Cardiac septum (tissue), 1 donor: ENCODE measurements at regions not wholly inside any gene's neighbourhood (a gene's known extent, or its start where the extent isn't known, plus 50 kb on each side); places are given as distances from the start of the nearest gene placed in this dataset.
"Not testable (repeated sequence)": the region's sequence is repeated elsewhere in the genome, so short reads cannot be mapped to it uniquely, and the experiment has no call there.

Experiments used
- DNase-seq: peaks from one replicate; pipeline ENCODE4 v3.0.0-alpha.2; 2020; ENCODE audit warnings: low spot score
- intact Hi-C: fragments of 100-400 bp; cut with DNase I; formaldehyde crosslinking; loops from one replicate; pipeline ENCODE4 v1.14.0; 2022
- donor health status: DM: no; HTN: no; CAD: no.

DNA sequence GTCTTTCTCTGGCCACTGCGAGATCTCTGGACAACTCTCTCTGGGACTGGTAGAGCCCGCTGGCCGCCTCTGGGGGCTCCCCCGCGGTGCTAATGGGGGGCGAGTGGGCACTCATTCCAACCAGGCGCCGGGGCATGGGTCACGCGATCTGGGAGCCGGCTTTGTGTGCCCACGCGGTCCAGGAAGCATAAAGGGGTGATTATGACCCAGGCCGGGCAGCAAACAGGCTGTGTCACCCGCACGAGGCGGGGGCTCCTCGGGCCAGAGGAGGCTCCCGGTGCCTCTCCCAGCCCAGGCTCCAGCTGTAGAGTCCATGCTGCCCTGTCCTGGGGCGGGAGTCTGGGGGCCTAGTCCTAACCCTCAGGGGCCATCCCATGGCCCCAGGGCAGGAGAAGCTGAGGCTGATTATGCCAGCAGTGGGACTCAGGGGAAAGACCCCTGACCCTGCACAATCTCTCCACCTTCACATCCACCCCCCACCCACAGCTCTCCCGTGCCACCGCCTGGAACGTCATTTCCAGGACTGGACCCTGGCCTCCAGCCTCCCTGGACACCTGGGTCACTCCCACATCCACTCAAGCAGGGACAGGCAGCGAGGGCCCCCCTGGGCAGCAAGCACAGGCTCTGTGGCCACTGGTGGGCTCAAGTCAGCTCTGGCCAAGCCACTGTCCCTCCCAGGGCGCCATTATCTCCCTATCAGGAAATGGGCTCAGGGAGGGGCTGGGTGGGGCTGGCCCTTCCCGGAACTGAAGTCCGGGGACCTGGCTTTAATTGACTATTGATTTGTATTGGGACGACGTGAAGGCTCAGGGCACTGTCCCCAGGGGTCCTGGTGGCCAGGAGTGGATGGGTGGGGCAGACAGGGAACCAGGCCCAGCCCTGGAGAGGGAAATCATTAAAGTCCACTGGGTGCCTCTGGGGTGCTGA, 50.0 kb downstream of the PTPRS start:
- intact Hi-C loops = no loop called here
- no peak for DNase-seq

DNA sequence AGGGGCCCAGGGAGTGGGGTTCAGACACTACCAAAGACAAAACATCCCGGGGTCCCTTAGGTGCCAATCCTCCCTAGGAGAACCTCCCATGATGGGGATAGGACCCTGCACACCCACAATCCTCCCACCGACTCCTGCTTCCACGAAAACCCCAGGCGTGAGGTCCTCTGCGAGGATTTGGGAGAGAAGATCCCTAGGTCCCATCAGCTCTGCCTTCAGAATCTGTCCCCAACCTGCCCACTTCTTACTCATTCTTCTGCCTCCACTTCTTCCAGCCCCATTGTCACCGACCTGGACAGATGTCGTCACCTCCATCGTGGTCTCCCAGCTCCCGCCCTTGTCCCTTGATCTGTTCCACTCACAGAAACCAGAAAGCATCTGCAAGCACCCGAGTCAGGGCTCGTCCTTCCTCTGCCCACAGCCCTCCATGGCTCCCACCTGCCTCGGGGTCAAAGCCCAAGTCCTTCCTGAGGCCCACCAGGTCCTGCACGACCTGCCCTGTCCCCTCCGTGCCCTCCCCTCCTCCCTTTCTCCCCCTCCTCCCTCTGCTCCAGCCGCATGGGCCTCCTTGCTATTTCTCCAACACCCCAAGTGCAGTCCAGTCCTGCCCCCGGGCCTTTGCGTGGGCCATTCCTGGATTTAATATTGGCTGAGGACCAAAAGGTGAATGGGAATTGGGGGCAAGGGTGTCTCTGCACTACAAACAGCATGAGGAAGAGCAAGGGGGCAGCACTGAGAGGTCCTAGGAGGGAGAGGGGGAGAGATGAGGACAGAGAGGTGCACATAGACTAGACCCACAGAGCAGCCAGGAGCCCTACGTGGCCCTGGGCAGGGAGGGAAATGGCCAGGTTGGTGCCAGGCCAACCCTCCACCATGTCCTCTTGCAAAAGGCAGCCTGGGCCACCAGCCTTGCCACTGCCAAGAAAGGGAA, 51.3 kb downstream of the PTPRS start:
- no peak for DNase-seq
- intact Hi-C loops = no loop called here

DNA sequence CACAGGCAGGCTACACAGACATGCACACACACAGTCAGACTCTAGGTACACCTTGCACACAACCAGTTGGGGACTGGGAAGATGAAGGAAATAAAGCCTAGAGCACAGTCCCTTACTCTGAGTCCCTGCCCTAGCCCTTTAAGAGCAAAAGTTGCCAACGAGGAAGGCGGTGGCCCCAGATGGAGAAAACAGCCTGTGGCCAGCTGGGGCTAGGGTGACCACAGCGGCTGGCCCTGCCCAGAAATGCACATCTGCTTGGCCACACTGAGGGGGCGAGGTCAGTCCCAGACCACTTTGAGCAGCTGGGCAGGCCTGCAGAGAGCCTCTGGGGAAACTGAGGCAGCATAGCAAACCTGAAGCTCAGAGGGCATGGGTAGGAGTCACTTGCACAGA, 52.3 kb downstream of the PTPRS start:
- DNase-seq = no peak
- intact Hi-C loops = no loop called here

DNA sequence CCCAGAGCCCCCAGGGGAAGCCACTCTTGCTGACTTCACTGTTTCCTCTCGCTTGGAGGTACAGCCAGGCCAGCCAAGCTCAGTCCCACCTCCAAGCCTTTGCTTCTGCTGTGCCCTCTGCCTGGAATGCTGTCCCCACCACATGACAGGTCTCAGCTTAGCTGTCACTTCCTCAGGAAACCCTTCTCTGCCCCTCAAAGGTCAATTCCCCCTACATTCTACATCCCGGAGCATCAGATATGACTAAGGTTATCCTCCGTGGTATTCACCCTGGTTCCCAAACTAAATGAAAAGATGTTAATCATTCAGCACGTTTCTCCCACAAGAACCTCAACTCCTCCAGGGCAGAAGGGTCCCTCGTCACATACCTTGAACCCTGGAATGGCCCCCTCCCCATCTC, 53.5 kb downstream of the PTPRS start:
- intact Hi-C loops = no loop called here
- no peak for DNase-seq

DNA sequence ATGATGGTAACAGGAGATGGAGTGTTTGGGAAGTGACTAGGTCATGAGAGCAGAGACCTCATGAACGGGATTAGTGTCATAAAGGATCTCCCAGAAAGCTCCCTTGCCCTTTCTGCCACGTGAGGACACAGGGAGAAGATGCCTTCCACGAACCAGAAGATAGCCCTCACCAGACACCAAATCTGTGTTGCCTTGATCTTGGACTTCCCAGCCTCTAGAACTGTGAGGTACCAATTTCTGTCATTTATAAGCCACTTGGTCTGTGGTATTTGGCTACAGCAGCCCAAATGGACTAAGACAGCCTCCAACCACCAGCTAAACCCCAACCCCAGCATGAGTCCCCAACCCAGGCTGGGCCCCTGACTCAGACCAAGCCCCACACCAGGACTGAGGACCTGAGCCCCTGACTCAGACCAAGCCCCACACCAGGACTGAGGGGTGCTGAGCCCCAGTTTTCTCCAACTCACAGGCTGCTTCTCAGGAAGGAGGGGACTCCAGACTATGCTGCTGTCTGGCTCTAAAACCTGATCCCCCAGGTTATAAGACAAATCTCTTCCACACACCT, 54.1 kb downstream of the PTPRS start:
- intact Hi-C loops = no loop called here
- no peak for DNase-seq

DNA sequence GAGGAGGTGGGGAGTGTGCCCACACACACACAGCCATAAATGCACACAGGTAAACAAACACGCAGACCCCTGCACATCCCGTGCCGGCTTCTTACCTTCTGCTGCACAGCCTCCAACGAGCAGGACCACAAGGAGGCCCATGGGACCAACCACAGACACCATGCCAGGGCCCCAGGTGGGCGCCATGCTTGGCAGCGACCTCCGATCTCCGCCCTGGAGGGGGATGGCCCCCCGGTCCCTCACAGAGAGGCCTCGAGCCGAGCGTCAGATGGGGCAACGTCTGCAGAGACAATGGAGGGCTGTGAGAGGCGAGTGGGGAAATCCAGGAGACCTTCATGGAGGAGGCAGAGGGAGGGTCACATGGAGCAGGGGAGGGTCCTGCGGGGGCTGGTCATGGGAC, 54.7 kb downstream of the PTPRS start:
- intact Hi-C loops = no loop called here
- DNase-seq = no peak

DNA sequence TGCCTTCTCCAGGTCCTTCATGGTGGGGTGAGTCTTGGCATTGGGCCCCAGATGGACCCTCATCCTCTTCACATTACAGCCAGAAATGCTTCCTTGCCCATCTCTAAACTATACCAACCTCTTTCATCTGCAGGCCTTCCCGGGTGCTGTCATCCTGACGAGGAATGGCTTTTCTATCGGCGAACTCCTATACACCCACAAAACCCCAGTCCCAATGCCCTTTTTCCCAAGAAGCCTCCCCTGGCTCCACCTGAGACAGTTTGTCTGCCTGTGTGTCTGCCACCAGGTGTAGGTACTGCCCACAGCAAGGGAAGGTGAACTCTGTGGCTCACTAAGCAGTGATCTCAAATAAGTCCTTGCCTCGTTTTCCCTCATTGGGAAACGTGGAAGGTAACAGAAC, 55.3 kb downstream of the PTPRS start:
- no peak for DNase-seq
- intact Hi-C loops = no loop called here

DNA sequence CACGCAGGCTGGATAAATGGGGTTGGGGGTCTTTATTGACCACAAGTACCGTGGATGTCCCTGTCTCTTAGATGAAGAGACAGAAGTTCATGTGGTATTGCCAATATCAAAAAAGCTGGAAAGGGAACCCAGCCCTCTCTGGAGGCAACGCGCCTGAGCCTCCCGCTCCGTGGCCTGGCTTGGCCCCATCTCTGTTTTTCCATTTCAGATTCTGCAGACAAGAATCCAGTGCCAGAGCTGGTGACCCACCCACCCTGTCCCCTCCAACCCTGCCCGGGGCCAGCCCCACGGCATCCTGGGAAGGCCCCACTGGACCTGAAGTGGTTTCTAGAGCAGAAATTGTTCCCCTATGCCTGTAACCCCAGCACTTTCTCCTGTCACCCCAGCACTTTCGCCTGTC, 57.7 kb downstream of the PTPRS start:
- no peak for DNase-seq
- intact Hi-C loops = no loop called here

DNA sequence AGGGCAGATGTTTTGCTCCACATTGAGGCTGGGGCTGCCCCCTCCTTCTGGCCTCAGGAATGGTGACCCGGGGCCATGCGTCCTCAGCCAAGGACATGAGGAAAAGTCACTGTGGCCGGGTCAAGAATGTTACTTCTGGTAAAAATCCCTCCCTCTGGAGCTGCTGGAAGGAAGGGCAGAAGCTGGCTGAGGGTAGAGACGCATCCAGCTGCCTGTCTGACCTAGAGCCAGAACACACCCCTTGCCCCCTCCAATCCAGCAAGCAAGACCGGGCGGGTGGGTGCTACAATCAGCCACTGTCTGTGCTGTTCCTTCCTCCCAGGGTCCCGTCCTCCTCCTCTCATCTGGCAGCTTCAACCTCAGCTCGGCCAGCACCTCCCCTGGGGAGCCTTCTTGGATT, 59.0 kb downstream of the PTPRS start:
- intact Hi-C loops = no loop called here
- no peak for DNase-seq

DNA sequence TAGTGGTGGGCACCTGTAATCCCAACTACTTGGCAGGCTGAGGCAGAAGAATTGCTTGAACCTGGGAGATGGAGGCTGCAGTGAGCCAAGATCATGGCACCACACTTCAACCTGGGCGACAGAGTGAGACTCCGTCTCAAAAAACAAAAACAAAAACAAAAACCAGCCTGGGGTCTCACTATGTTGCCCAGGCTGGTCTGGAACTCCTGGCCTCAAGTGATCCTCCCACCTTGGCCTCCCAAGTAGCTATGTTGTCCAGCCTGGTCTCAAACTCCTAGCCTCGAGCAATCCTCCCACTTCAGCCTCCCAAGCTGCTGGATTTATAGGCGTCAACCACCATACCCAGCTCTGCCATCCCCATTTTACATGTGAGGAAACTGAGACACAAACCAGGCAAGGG, 64.9 kb downstream of the PTPRS start:
- intact Hi-C loops, DNase-seq: not testable (repeated sequence)

DNA sequence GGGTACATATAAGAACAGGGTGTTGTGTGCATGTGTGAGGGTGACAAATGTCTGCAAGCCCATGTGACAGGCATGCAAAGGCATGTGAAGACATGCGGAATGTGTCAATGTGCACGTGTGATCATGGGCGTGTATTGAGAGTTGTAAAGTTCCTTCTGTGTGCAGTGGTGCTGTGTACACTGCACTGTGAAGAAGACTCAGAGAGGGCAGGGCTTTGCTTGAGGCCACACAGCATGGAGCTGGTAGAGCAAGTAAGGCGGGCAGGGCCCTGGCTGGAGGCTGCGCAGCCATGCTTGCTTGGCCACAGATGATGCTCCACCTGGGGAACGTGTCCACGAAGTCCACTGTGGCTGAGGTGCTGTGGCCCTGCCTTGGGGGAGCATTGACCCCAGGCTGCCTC, 66.8 kb downstream of the PTPRS start:
- intact Hi-C loops = no loop called here
- no peak for DNase-seq

DNA sequence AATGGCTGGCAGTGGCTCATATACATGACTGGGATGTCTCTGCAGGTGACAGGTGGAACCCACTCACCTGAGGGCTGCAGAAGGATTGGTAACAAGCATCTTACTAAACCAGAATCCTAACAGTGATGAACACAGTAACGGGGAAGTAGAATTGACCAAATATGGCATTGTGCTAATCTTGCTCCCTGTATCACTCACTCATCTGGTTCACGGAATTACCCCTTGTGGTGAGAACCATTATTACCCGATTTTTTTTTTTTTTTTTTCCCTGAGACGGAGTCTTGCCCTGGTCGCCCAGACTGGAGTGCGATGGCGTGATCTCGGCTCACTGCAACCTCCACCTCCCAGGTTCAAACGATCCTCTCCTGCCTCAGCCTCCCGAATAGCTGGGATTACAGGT, 69.5 kb downstream of the PTPRS start:
- intact Hi-C loops = no loop called here
- no peak for DNase-seq

DNA sequence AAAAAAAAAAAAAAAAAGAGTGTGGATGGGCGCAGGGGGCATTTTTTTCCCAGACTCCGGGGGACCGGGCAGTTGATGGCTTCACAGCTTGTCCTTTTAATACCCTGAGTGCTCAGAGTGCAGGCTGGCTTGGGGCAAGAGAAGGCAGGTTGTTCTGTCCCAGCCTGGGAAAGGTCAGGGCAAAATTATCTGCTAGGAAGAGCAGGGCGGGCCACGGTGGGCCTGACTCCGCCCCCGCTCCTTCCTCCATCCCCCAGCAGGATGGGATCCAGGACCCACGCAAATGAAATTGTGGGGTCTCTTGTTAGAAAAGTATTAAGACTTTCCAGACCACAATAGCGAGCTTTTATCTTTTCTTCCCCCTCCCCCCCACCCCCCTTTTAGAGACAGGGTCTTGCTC, 70.7 kb downstream of the PTPRS start:
- no peak for DNase-seq
- intact Hi-C loops = no loop called here

DNA sequence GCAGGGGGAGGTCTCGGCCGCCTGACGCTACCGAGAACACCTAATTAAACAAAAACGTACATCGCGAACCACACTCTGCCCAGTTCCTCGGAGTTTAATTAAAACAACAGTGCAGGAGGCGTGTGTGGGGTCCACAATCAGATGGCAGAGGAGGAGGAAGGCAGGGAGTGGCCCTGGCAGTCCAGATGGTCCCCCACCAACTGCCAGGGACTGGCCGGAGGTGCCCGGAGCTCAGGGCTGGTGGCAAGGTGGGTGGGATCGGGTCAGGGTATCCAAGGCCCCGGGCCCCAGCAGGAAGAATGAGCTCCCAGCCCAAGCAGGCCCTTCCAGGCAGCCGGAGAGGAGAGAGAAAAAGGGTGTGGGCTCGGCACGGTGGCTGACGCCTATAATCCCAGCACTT, 71.3 kb downstream of the PTPRS start:
- intact Hi-C loops = no loop called here
- DNase-seq = no peak

DNA sequence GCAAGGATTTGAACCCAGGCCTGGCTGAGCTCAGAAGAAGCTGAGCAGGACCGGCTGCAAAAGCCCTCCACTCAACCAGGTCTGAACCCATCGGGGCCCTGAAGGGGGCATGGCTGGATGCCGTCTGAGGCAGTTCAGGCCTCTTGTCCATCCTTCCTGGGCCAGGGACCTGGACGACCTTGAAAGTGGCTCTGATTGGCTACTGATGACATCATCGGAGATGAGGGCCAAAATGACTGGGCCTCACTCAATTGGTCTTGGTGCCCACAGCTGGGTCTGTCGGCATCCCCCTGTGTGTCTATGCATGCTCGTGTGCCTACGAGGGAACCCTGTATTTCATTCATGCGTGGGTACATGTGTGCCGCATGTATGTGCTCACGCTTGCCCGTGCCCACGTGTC, 71.8 kb downstream of the PTPRS start:
- intact Hi-C loops = no loop called here
- DNase-seq = no peak

DNA sequence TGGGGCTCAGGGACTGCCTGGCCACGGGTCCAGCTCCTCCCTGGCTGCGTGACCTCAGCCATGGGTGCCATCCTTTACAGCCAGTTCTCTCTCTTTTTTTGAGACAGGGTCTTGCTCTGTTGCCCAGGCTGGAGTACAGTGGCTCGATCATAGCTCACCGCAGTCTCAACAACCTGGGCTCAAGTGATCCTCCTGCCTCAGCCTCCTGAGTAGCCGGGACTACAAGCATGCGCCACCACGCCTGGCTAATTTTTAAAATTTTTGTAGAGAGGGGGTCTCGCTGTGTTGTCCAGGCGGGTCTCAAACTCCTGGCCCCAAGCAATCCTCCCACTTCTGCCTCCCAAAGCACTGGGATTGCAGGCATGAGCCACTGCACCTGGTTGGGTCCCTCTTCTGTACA, 75.4 kb downstream of the PTPRS start:
- intact Hi-C loops = no loop called here
- DNase-seq = no peak

DNA sequence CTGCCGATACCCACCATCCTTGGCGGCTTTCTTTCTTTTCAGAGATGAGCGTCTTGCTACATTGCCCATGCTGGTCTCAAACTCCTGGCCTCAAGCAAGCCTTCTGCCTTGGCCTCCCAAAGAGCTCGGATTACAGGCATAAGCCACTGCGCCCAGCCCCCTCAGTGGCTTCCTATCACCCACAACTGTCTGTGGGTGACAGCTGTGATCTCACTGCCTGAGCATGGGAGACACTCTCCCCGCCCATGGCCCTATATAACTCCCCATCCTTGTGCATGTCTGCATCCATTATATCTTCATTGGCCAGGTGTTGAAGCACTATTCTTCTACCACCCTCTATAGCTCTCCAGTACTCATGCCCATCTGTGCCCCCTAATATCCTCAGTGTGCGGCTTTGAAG, 76.2 kb downstream of the PTPRS start:
- DNase-seq = no peak
- intact Hi-C loops = no loop called here

DNA sequence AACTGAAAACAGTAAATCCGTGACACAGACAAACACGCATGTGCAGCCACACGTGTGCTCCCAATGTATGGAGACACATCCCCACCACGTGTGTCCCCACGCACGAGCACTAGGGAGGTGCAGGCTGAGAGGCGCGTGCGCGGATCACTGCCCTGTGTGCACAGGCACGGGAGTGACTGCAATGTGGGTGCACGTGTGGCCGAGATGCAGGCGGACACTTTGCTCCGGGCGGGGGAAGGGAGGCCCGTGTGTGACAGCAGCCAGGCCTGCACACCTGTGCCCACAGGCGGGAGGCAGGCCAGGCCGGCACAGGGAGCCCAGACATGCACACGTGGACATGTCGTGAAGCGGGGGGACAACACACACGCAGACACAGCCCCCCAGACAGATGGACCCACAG, 77.0 kb downstream of the PTPRS start:
- DNase-seq = no peak
- intact Hi-C loops = no loop called here

DNA sequence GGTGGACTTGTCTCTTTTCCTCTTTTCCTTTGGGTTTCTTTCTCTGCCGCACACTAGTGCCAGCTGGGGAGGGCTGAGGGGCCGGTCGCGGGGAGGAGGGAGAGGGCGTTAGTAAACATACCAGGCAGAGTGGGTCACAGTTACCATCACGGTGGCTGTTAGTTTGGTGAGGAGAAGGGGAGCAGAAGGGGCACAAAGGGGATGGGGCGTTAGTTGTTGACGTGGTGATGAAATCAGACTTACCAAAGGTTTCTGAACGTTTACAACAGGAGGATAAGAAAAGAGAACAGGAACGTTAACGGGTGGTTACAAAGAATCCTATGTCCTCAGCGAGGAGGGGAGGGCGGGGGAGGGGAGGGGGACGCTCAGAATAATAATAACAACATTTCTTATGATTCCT, 77.9 kb downstream of the PTPRS start:
- DNase-seq = no peak
- intact Hi-C loops = no loop called here

DNA sequence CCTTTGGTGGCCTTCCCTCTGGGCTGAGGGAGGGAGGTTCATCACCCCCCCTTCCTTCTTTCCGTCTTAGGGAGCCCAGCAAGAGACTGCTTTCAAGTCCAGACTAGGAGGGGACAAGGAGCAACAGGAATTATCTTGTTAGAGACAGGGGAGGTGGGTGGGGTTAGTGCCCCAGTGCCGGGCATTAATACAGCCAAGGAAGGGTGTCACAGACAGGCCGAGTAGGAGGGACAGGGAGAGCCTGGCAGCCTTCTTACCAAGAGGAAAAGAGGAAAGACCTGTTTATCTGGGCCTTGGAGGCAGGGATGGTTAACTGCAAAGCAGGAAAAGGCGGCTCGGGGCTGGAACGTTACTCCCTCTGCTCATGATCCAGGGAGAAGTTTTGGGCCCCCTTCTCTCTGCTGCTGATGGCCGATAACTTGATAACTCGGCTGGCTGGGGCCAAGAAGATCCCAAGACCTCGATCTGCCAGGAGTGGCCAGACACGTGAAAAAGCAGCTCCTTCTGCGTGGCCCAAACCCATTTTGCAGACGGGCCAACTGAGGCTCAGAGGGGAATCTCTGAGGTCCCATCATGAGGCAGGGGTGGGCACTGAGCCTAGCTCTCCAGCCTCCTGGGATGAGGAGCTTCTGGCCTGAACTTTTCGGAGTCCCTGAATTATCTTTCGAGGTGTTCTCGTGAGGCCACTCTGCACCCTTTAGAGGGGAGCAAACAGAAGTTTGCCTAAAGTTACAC, 79.3 kb downstream of the PTPRS start:
- DNase-seq = no peak
- intact Hi-C loops = no loop called here
